HEK293 (cell line): ENCODE measurements at regions not wholly inside any gene's neighbourhood (a gene's known extent, or its start where the extent isn't known, plus 50 kb on each side); places are given as distances from the start of the nearest gene placed in this dataset.

Experiments used
- CTCF ChIA-PET: fragments of 350-600 bp; formaldehyde crosslinking; extraction: SDS; loops from one replicate; lab custom pipeline; 2021; ENCODE audit warnings: antibody characterized with exemption; lab: Yijun Ruan, JAX
- POLR2A ChIA-PET: fragments of 300-600 bp; formaldehyde crosslinking; extraction: SDS; loops from one replicate; lab custom pipeline; 2020; ENCODE audit warnings: antibody characterized with exemption, inconsistent platforms; lab: Yijun Ruan, JAX
- H3K27ac ChIP-seq: fragments of 200-500 bp; sonication (Bioruptor generic); 2 replicates; pipeline ENCODE4 v1.5.1; 2014; ENCODE audit warnings: low read depth, low read length, control low read depth, inconsistent platforms; ENCODE audit errors: extremely low read depth
- H3K36me3 ChIP-seq, 2 experiments: fragments of 200-500 bp in 1 of 2; sonication (Bioruptor generic) in 1 of 2; 1 replicate in 1 of 2; 2 replicates in 1 of 2; pipeline ENCODE4 v1.5.1; 2014 to 2017; ENCODE audit warnings: inconsistent platforms in 2 of 2, low read length in 2 of 2; ENCODE audit not compliant: control insufficient read depth in 2 of 2, insufficient read depth in 1 of 2
- H3K4me1 ChIP-seq: fragments of 200-500 bp; sonication (Bioruptor generic); 2 replicates; pipeline ENCODE4 v1.5.1; 2014; ENCODE audit warnings: mild to moderate bottlenecking, low read length, inconsistent platforms; ENCODE audit not compliant: control insufficient read depth, insufficient read depth
- H3K4me3 ChIP-seq: 2 replicates; pipeline ENCODE4 v1.5.1; 2011; ENCODE audit warnings: low read depth, mild to moderate bottlenecking, control low read depth, low read length, moderate library complexity
- H3K9me3 ChIP-seq: fragments of 200-500 bp; sonication (Bioruptor generic); 2 replicates; pipeline ENCODE4 v1.5.1; 2014; ENCODE audit warnings: low read depth, low read length, inconsistent platforms; ENCODE audit not compliant: control insufficient read depth, insufficient read depth
- GLI4 ChIP-seq: fragments of 450-650 bp; formaldehyde crosslinking; IDR thresholded peaks from 2 replicates; pipeline ENCODE4 v1.5.1; 2016; ENCODE audit warnings: missing biosample characterization, missing genetic modification characterization
- MZF1 ChIP-seq: fragments of 450-650 bp; formaldehyde crosslinking; IDR thresholded peaks from 2 replicates; pipeline ENCODE4 v1.5.1; 2017; ENCODE audit warnings: missing biosample characterization, missing genetic modification characterization, borderline replicate concordance
- YY1 ChIP-seq: fragments of 450-650 bp; formaldehyde crosslinking; IDR thresholded peaks from 2 replicates; pipeline ENCODE4 v1.5.1; 2018; ENCODE audit warnings: missing biosample characterization, missing genetic modification characterization
- ZBTB17 ChIP-seq: fragments of 450-650 bp; formaldehyde crosslinking; IDR thresholded peaks from 2 replicates; pipeline ENCODE4 v1.5.1; 2016; ENCODE audit warnings: missing biosample characterization, missing genetic modification characterization
- ZFP41 ChIP-seq: fragments of 450-650 bp; formaldehyde crosslinking; IDR thresholded peaks from 2 replicates; pipeline ENCODE4 v1.5.1; 2016; ENCODE audit warnings: missing biosample characterization, missing genetic modification characterization, borderline replicate concordance
- ZNF132 ChIP-seq: fragments of 450-650 bp; formaldehyde crosslinking; IDR thresholded peaks from 2 replicates; pipeline ENCODE4 v1.5.1; 2017; ENCODE audit warnings: missing biosample characterization, missing genetic modification characterization, borderline replicate concordance
- ZNF311 ChIP-seq: fragments of 450-650 bp; formaldehyde crosslinking; IDR thresholded peaks from 2 replicates; pipeline ENCODE4 v1.5.1; 2017; ENCODE audit warnings: missing biosample characterization, missing genetic modification characterization, borderline replicate concordance
- ZNF416 ChIP-seq: fragments of 450-650 bp; formaldehyde crosslinking; IDR thresholded peaks from 2 replicates; pipeline ENCODE4 v1.5.1; 2016; ENCODE audit warnings: missing biosample characterization, missing genetic modification characterization
- ZNF433 ChIP-seq: fragments of 450-650 bp; formaldehyde crosslinking; IDR thresholded peaks from 2 replicates; pipeline ENCODE4 v1.5.1; 2016; ENCODE audit warnings: missing biosample characterization, missing genetic modification characterization, low read depth
- ZNF48 ChIP-seq: fragments of 450-650 bp; formaldehyde crosslinking; IDR thresholded peaks from 2 replicates; pipeline ENCODE4 v1.5.1; 2016; ENCODE audit warnings: missing biosample characterization, missing genetic modification characterization
- ZNF600 ChIP-seq: fragments of 450-650 bp; formaldehyde crosslinking; IDR thresholded peaks from 2 replicates; pipeline ENCODE4 v1.5.1; 2016; ENCODE audit warnings: missing biosample characterization, missing genetic modification characterization
- ZNF76 ChIP-seq: fragments of 450-650 bp; formaldehyde crosslinking; IDR thresholded peaks from 2 replicates; pipeline ENCODE4; 2016; ENCODE audit warnings: low read depth, missing biosample characterization, missing genetic modification characterization, borderline replicate concordance
- TF ChIP-seq, protein P1 (sequence below): fragments of 450-650 bp; formaldehyde crosslinking; IDR thresholded peaks from 2 replicates; pipeline ENCODE4 v1.5.0; 2017; ENCODE audit warnings: missing biosample characterization, missing genetic modification characterization, borderline replicate concordance
- TF ChIP-seq, protein P2 (sequence below): fragments of 450-650 bp; formaldehyde crosslinking; IDR thresholded peaks from 2 replicates; pipeline ENCODE4 v1.5.1; 2016; ENCODE audit warnings: missing biosample characterization, missing genetic modification characterization
- TF ChIP-seq, protein P3 (sequence below): fragments of 450-650 bp; formaldehyde crosslinking; IDR thresholded peaks from 2 replicates; pipeline ENCODE4 v1.5.1; 2016; ENCODE audit warnings: missing biosample characterization, missing genetic modification characterization

DNA sequence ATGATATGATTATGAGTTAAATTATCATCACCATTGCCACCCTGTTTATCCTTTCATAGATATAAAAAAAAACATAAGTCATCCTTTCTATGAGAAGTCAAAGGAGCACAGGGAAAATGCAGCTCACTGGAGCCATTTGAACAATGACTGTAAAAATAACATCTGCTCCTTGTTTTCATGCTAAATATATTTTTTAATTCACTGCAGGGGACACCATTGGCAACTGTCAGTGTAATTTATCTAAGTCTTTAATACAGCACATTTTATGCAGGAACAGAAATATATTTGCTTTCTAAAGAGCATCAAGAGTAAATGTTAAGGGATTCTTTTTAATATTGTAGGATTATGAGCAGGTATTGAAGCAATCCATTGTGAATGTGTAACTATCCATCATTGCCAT lies 371.3 kb downstream of the ZBBX start (continued):
- no peak for TF ChIP-seq ZFP41 (tag by site-specific recombination)
- no peak for TF ChIP-seq ZNF600
- no peak for TF ChIP-seq ZNF433 (tag by site-specific recombination)
- no peak for TF ChIP-seq ZNF132 (tag by site-specific recombination)
- no peak for TF ChIP-seq ZNF76 (tag by site-specific recombination)
- TF ChIP-seq, protein P1, sequence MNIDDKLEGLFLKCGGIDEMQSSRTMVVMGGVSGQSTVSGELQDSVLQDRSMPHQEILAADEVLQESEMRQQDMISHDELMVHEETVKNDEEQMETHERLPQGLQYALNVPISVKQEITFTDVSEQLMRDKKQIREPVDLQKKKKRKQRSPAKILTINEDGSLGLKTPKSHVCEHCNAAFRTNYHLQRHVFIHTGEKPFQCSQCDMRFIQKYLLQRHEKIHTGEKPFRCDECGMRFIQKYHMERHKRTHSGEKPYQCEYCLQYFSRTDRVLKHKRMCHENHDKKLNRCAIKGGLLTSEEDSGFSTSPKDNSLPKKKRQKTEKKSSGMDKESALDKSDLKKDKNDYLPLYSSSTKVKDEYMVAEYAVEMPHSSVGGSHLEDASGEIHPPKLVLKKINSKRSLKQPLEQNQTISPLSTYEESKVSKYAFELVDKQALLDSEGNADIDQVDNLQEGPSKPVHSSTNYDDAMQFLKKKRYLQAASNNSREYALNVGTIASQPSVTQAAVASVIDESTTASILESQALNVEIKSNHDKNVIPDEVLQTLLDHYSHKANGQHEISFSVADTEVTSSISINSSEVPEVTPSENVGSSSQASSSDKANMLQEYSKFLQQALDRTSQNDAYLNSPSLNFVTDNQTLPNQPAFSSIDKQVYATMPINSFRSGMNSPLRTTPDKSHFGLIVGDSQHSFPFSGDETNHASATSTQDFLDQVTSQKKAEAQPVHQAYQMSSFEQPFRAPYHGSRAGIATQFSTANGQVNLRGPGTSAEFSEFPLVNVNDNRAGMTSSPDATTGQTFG (tag by site-specific recombination) = no peak
- no peak for TF ChIP-seq ZNF311 (tag by site-specific recombination)
- TF ChIP-seq ZBTB17 (tag by site-specific recombination) = no peak
- TF ChIP-seq YY1 (tag by site-specific recombination) = no peak
- no peak for TF ChIP-seq GLI4 (tag by site-specific recombination)

DNA sequence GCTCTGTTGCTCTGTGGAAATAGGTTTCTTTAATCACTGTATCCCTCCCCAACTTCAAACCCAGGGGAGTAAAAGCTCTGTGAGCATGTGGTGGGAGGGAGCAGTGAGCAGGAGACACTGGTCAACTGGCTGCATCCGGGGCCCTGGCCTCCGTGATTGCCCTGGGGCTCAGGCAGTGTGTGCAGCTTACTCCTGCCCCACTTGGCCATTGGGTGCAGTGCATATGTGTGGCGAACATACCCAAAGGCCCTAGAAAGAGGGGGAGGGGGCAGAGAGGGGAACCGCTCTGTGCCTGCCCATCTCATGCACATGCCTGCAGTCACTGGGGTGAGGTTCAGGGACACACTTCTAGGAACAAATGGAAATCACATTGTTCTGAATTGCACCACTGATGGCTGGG lies 378.7 kb downstream of the ZBBX start:
- CTCF ChIA-PET = interaction anchor here (0.5 kb wide), 1 partner anchor 193 kb away, joined by 3 read pairs; no protein-coding TSS in a partner anchor

DNA sequence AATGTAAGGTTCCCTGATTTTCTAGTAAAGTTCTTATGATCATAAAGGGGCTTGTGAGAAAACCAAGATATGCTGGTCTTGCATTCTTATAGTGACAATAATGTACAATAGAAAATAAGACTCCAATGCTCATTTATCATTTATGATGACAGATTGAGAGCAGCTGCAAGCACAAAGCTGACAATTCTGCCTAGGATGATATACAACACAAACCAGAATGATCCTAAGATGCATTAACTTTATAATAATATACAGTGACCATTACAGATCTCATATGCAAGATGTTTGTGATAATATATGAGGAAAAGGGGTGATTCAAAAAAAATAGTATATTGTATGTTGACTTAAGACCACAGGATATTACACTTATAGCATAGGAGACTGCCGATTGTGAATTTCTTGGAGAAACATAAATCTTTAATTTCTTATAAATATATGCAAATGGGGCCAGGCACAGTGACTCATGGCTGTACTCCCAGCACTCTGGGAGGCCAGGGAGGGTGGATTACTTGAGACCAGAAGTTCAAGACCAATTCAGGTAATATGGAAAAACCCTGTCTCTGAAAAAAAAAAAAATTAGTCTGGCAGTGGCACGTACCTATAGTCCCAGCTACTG lies 387.0 kb downstream of the ZBBX start:
- CTCF ChIA-PET = interaction anchor here (0.6 kb wide), 1 partner anchor 39 kb away, joined by 4 read pairs; no protein-coding TSS in a partner anchor
- H3K36me3 ChIP-seq = no peaks in the 10 kb centered on the region
- no peaks in the 10 kb centered on the region for H3K4me1 ChIP-seq
- TF ChIP-seq MZF1 (tag by site-specific recombination) (no peak), ZNF48 (tag by site-specific recombination) (no peak)
- TF ChIP-seq, protein P2, sequence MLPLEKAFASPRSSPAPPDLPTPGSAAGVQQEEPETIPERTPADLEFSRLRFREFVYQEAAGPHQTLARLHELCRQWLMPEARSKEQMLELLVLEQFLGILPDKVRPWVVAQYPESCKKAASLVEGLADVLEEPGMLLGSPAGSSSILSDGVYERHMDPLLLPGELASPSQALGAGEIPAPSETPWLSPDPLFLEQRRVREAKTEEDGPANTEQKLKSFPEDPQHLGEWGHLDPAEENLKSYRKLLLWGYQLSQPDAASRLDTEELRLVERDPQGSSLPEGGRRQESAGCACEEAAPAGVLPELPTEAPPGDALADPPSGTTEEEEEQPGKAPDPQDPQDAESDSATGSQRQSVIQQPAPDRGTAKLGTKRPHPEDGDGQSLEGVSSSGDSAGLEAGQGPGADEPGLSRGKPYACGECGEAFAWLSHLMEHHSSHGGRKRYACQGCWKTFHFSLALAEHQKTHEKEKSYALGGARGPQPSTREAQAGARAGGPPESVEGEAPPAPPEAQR (tag by site-specific recombination) = no peak
- TF ChIP-seq, all 188 proteins: peak for 0
- POLR2A ChIA-PET = no interaction called here
- Histone ChIP-seq H3K27ac (no peak overlapping the region), H3K9me3 (no peaks in the 10 kb centered on the region), H3K4me3 (no peak overlapping the region)

More for the DNA sequence above, 378.7 kb downstream of the ZBBX start:
- H3K4me1 ChIP-seq = no peaks in the 10 kb centered on the region
- H3K9me3 ChIP-seq = no peaks in the 10 kb centered on the region
- TF ChIP-seq, protein P3, sequence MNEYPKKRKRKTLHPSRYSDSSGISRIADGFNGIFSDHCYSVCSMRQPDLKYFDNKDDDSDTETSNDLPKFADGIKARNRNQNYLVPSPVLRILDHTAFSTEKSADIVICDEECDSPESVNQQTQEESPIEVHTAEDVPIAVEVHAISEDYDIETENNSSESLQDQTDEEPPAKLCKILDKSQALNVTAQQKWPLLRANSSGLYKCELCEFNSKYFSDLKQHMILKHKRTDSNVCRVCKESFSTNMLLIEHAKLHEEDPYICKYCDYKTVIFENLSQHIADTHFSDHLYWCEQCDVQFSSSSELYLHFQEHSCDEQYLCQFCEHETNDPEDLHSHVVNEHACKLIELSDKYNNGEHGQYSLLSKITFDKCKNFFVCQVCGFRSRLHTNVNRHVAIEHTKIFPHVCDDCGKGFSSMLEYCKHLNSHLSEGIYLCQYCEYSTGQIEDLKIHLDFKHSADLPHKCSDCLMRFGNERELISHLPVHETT (tag by site-specific recombination) = no peak
- no peak for TF ChIP-seq ZNF416 (tag by site-specific recombination)
- TF ChIP-seq, all 188 proteins: peak for 0
- POLR2A ChIA-PET = no interaction called here
- Histone ChIP-seq H3K27ac (no peak overlapping the region), H3K4me3 (no peak overlapping the region), H3K36me3 (no peaks in the 10 kb centered on the region)
